ENCODE measurements at regions not wholly inside any gene's neighbourhood (a gene's known extent, or its start where the extent isn't known, plus 50 kb on each side); places are given as distances from the start of the nearest gene placed in this dataset.

DNA sequence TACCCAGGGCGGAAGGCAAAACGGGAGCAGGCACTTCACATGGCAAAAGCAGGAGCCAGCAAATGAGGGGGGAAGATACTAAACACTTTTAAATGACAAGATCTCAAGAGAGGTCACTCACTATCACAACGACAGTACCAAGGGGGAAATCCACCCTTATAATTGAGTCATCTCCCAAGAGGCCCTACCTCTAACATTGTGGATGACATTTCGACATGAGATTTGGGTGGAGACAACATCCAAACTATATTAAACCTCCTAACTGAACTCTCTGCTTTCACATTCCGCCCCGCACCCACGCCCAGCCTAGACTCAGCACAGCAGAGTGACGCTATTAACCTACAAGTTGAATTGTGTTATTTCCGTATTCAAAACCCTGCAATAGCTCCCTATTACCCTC, 76.7 kb upstream of the SCAF11 start:
- Histone ChIP-seq H2AFZ (ENCODE audit: low read depth, low read length) (no peak overlapping the region), H3K4me3 (ENCODE audit: low read length) (no peak overlapping the region), H3K4me2 (ENCODE audit: low read length) (no peak overlapping the region), H4K20me1 (ENCODE audit: insufficient read depth) (no peaks in the 10 kb centered on the region), H3K9ac (ENCODE audit: low read length) (no peak overlapping the region), H3K27me3 (ENCODE audit: insufficient read depth, low read depth, low read length) (no peaks in the 10 kb centered on the region), H3K36me3 (ENCODE audit: insufficient read depth, low read length) (no peaks in the 10 kb centered on the region), H3F3A (ENCODE audit: insufficient read depth, low read length, poor library complexity, severe bottlenecking) (no peaks in the 10 kb centered on the region), H3K9me2 (ENCODE audit: insufficient read depth, low read length) (no peaks in the 10 kb centered on the region), H3K79me2 (replicated peaks; ENCODE audit: insufficient read depth, low read length) (no peaks in the 10 kb centered on the region), H3K9me3 (ENCODE audit: low read length) (no peaks in the 10 kb centered on the region), H3K27ac (ENCODE audit: low read length) (no peak overlapping the region)
- TF ChIP-seq TAF1 (IDR thresholded peaks at IDR 0.05; ENCODE audit: low read depth): no peak
- TF ChIP-seq EP300 (conservative IDR thresholded peaks at IDR 0.05; ENCODE audit: poor library complexity, severe bottlenecking): no peak
- no peak for TF ChIP-seq SMC3 (conservative IDR thresholded peaks at IDR 0.05; ENCODE audit: poor library complexity)
- TF ChIP-seq, protein P1, sequence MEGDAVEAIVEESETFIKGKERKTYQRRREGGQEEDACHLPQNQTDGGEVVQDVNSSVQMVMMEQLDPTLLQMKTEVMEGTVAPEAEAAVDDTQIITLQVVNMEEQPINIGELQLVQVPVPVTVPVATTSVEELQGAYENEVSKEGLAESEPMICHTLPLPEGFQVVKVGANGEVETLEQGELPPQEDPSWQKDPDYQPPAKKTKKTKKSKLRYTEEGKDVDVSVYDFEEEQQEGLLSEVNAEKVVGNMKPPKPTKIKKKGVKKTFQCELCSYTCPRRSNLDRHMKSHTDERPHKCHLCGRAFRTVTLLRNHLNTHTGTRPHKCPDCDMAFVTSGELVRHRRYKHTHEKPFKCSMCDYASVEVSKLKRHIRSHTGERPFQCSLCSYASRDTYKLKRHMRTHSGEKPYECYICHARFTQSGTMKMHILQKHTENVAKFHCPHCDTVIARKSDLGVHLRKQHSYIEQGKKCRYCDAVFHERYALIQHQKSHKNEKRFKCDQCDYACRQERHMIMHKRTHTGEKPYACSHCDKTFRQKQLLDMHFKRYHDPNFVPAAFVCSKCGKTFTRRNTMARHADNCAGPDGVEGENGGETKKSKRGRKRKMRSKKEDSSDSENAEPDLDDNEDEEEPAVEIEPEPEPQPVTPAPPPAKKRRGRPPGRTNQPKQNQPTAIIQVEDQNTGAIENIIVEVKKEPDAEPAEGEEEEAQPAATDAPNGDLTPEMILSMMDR (IDR thresholded peaks at IDR 0.05; ENCODE audit: poor library complexity, severe bottlenecking): no peak
- no peak for TF ChIP-seq RAD21 (conservative IDR thresholded peaks at IDR 0.05)
- TF ChIP-seq POLR2AphosphoS5 (IDR thresholded peaks at IDR 0.05): no peak
- TF ChIP-seq, protein P2, sequence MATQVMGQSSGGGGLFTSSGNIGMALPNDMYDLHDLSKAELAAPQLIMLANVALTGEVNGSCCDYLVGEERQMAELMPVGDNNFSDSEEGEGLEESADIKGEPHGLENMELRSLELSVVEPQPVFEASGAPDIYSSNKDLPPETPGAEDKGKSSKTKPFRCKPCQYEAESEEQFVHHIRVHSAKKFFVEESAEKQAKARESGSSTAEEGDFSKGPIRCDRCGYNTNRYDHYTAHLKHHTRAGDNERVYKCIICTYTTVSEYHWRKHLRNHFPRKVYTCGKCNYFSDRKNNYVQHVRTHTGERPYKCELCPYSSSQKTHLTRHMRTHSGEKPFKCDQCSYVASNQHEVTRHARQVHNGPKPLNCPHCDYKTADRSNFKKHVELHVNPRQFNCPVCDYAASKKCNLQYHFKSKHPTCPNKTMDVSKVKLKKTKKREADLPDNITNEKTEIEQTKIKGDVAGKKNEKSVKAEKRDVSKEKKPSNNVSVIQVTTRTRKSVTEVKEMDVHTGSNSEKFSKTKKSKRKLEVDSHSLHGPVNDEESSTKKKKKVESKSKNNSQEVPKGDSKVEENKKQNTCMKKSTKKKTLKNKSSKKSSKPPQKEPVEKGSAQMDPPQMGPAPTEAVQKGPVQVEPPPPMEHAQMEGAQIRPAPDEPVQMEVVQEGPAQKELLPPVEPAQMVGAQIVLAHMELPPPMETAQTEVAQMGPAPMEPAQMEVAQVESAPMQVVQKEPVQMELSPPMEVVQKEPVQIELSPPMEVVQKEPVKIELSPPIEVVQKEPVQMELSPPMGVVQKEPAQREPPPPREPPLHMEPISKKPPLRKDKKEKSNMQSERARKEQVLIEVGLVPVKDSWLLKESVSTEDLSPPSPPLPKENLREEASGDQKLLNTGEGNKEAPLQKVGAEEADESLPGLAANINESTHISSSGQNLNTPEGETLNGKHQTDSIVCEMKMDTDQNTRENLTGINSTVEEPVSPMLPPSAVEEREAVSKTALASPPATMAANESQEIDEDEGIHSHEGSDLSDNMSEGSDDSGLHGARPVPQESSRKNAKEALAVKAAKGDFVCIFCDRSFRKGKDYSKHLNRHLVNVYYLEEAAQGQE (IDR thresholded peaks at IDR 0.05; ENCODE audit: borderline replicate concordance): no peak
- no peak for TF ChIP-seq MXI1 (conservative IDR thresholded peaks at IDR 0.05; ENCODE audit: poor library complexity, severe bottlenecking)
- TF ChIP-seq EZH2 (IDR thresholded peaks at IDR 0.05; ENCODE audit: borderline replicate concordance, insufficient read depth, low read length, poor library complexity, severe bottlenecking): no peak

DNA sequence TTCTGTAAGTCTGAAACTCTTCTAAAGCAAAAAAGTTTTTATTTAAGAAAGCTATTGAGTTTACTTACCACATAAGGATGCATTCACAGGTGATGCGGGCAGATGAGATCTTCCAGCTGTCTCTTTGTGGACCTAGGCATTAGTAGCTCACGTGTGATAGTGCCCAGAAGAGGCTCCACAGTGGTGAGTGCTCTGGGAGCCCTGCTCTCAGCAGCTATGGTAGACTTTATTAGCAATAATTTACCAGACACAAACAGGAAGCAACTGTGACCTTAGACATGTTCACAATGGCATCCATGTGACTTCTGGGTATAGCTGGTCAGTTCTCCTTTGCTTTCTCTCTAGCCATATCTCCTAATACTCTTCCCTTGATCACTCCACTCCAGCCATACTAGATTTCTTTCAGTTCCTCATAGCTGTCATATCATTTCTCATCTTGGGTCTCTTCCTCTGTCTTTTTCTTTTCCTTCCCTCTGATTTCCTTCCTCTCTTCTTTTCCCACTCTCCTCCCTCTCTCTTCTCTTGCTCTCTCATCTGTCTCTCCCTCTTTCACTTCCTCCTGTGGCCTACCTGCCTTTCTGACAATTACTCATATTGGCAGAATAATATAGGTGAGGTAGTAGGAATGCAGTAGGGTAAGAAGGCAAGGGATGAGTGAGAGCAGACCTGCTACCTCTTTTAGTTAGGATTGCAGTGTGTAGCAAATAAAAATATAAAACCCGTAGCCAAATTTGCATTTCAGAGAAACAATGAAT, 75.2 kb upstream of the SCAF11 start:
- no peaks in the 10 kb centered on the region for H3K36me3 ChIP-seq (ENCODE audit: insufficient read depth, low read length)
- no peak overlapping the region for H3K4me2 ChIP-seq (ENCODE audit: low read length)
- no peaks in the 10 kb centered on the region for H4K20me1 ChIP-seq (ENCODE audit: insufficient read depth)
- no peak overlapping the region for H3K27ac ChIP-seq (ENCODE audit: low read length)
- H2AFZ ChIP-seq (ENCODE audit: low read depth, low read length): no peak overlapping the region
- no peaks in the 10 kb centered on the region for H3K9me2 ChIP-seq (ENCODE audit: insufficient read depth, low read length)
- H3F3A ChIP-seq (ENCODE audit: insufficient read depth, low read length, poor library complexity, severe bottlenecking): no peaks in the 10 kb centered on the region
- H3K79me2 ChIP-seq (replicated peaks; ENCODE audit: insufficient read depth, low read length): no peaks in the 10 kb centered on the region
- no peaks in the 10 kb centered on the region for H3K27me3 ChIP-seq (ENCODE audit: insufficient read depth, low read depth, low read length)
- H3K9ac ChIP-seq (ENCODE audit: low read length): no peak overlapping the region
- no peaks in the 10 kb centered on the region for H3K9me3 ChIP-seq (ENCODE audit: low read length)
- no peak overlapping the region for H3K4me3 ChIP-seq (ENCODE audit: low read length)
- TF ChIP-seq EP300 (conservative IDR thresholded peaks at IDR 0.05; ENCODE audit: poor library complexity, severe bottlenecking): no peak
